HepG2 (cell line): ENCODE measurements at regions not wholly inside any gene's neighbourhood (a gene's known extent, or its start where the extent isn't known, plus 50 kb on each side); places are given as distances from the start of the nearest gene placed in this dataset.

Experiments used
- GATAD2A ChIP-seq: IDR thresholded peaks from 2 replicates; pipeline ENCODE4 v1.6.1; 2016
- HDAC1 ChIP-seq: sonication (generic); formaldehyde crosslinking; IDR thresholded peaks from 2 replicates; pipeline ENCODE4 v1.5.1; 2020; ENCODE audit warnings: mild to moderate bottlenecking, missing genetic modification reagents
- HNRNPLL ChIP-seq: fragments of 200-400 bp; formaldehyde crosslinking; IDR thresholded peaks from 2 replicates; pipeline ENCODE4 v1.6.1; 2017; ENCODE audit warnings: mild to moderate bottlenecking, low read depth, low read length; ENCODE audit not compliant: poor library complexity, severe bottlenecking
- SAP130 ChIP-seq: IDR thresholded peaks from 2 replicates; pipeline ENCODE4 v1.6.1; 2016; ENCODE audit warnings: low read depth
- TBL1XR1 ChIP-seq: fragments of 150-350 bp; IDR thresholded peaks from 2 replicates; pipeline ENCODE4 v1.6.1; 2014; ENCODE audit warnings: borderline replicate concordance, low read length; ENCODE audit not compliant: partially characterized antibody
- ZFP41 ChIP-seq: sonication (generic); formaldehyde crosslinking; IDR thresholded peaks from 2 replicates; pipeline ENCODE4 v1.4.0; 2020; ENCODE audit warnings: mild to moderate bottlenecking, missing genetic modification reagents, borderline replicate concordance
- ZNF121 ChIP-seq: sonication (generic); formaldehyde crosslinking; IDR thresholded peaks from 2 replicates; pipeline ENCODE4 v1.5.0; 2020; ENCODE audit warnings: mild to moderate bottlenecking, missing genetic modification reagents
- ZNF451 ChIP-seq: sonication (generic); formaldehyde crosslinking; IDR thresholded peaks from 2 replicates; pipeline ENCODE4 v1.5.0; 2020; ENCODE audit warnings: mild to moderate bottlenecking, missing genetic modification reagents
- ZNF543 ChIP-seq: sonication (generic); formaldehyde crosslinking; IDR thresholded peaks from 2 replicates; pipeline ENCODE4 v1.4.0; 2020; ENCODE audit warnings: mild to moderate bottlenecking, missing genetic modification reagents
- ZNF720 ChIP-seq: sonication (generic); formaldehyde crosslinking; IDR thresholded peaks from 2 replicates; pipeline ENCODE4 v1.4.0; 2020; ENCODE audit warnings: missing genetic modification reagents
- ZNF724P ChIP-seq: sonication (generic); formaldehyde crosslinking; IDR thresholded peaks from 2 replicates; pipeline ENCODE4 v1.8.0; 2022; ENCODE audit warnings: missing genetic modification reagents, borderline replicate concordance
- TF ChIP-seq, protein P1 (sequence below): sonication (generic); formaldehyde crosslinking; IDR thresholded peaks from 2 replicates; pipeline ENCODE4 v1.8.1; 2022; ENCODE audit warnings: mild to moderate bottlenecking, missing genetic modification reagents
- TF ChIP-seq, protein P2 (sequence below): sonication (generic); formaldehyde crosslinking; IDR thresholded peaks from 2 replicates; pipeline ENCODE4 v1.4.0; 2020; ENCODE audit warnings: missing genetic modification reagents, mild to moderate bottlenecking, borderline replicate concordance
- TF ChIP-seq, protein P3 (sequence below): sonication (generic); formaldehyde crosslinking; IDR thresholded peaks from 2 replicates; pipeline ENCODE4 v1.8.0; 2023; ENCODE audit warnings: mild to moderate bottlenecking, missing genetic modification reagents
- TF ChIP-seq, protein P4 (sequence below): sonication (generic); formaldehyde crosslinking; IDR thresholded peaks from 2 replicates; pipeline ENCODE4 v1.4.0; 2020; ENCODE audit warnings: mild to moderate bottlenecking, missing genetic modification reagents
- TF ChIP-seq, protein P5 (sequence below), 2 experiments: fragments of 450-650 bp in 1 of 2; sonication (generic) in 1 of 2; formaldehyde crosslinking; IDR thresholded peaks; 2 replicates each; pipeline versions ENCODE4 v1.5.0 to v1.8.0; 2020 to 2022; ENCODE audit warnings: mild to moderate bottlenecking in 1 of 2, missing genetic modification reagents in 1 of 2
- TF ChIP-seq, protein P6 (sequence below): sonication (generic); formaldehyde crosslinking; IDR thresholded peaks from 2 replicates; pipeline ENCODE4 v1.5.1; 2020; ENCODE audit warnings: mild to moderate bottlenecking, missing genetic modification reagents, moderate library complexity

DNA sequence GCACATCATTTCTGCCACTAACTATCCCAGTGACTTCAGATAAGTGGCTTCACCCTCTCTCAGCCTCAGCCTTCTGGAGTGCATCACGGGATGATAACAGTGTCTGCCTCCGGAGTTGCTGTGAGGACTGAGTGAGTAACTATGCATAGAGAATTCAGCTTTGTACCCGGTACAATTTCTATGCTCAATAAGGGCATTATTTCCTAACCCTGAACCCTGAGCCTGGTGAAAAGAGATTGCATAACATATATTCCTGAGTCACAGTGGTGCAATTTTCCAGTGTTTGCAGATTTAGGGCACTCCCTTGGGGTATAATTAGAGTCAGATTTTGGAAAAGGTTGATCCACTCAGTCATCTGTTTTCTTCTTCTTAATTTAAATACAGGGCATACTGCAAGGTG is 181.1 kb downstream of the PTPN11 start (continued):
- TF ChIP-seq SAP130 = peak; percentile 47
- TF ChIP-seq, protein P1, sequence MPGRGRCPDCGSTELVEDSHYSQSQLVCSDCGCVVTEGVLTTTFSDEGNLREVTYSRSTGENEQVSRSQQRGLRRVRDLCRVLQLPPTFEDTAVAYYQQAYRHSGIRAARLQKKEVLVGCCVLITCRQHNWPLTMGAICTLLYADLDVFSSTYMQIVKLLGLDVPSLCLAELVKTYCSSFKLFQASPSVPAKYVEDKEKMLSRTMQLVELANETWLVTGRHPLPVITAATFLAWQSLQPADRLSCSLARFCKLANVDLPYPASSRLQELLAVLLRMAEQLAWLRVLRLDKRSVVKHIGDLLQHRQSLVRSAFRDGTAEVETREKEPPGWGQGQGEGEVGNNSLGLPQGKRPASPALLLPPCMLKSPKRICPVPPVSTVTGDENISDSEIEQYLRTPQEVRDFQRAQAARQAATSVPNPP = no peak
- no peak for TF ChIP-seq HNRNPLL
- TF ChIP-seq ZNF451 (CRISPR knock-in tag) = no peak
- TF ChIP-seq, protein P2, sequence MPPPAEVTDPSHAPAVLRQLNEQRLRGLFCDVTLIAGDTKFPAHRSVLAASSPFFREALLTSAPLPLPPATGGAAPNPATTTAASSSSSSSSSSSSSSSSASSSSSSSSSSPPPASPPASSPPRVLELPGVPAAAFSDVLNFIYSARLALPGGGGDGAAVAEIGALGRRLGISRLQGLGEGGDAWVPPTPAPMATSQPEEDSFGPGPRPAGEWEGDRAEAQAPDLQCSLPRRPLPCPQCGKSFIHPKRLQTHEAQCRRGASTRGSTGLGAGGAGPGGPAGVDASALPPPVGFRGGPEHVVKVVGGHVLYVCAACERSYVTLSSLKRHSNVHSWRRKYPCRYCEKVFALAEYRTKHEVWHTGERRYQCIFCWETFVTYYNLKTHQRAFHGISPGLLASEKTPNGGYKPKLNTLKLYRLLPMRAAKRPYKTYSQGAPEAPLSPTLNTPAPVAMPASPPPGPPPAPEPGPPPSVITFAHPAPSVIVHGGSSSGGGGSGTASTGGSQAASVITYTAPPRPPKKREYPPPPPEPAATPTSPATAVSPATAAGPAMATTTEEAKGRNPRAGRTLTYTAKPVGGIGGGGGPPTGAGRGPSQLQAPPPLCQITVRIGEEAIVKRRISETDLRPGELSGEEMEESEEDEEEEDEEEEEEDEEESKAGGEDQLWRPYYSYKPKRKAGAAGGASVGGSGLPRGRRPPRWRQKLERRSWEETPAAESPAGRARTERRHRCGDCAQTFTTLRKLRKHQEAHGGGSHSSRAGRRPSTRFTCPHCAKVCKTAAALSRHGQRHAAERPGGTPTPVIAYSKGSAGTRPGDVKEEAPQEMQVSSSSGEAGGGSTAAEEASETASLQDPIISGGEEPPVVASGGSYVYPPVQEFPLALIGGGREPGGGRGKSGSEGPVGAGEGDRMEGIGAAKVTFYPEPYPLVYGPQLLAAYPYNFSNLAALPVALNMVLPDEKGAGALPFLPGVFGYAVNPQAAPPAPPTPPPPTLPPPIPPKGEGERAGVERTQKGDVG = no peak
- TF ChIP-seq, protein P3, sequence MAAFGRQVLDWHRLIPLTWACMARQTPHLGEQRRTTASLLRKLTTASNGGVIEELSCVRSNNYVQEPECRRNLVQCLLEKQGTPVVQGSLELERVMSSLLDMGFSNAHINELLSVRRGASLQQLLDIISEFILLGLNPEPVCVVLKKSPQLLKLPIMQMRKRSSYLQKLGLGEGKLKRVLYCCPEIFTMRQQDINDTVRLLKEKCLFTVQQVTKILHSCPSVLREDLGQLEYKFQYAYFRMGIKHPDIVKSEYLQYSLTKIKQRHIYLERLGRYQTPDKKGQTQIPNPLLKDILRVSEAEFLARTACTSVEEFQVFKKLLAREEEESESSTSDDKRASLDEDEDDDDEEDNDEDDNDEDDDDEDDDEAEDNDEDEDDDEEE = no peak
- TF ChIP-seq, protein P4, sequence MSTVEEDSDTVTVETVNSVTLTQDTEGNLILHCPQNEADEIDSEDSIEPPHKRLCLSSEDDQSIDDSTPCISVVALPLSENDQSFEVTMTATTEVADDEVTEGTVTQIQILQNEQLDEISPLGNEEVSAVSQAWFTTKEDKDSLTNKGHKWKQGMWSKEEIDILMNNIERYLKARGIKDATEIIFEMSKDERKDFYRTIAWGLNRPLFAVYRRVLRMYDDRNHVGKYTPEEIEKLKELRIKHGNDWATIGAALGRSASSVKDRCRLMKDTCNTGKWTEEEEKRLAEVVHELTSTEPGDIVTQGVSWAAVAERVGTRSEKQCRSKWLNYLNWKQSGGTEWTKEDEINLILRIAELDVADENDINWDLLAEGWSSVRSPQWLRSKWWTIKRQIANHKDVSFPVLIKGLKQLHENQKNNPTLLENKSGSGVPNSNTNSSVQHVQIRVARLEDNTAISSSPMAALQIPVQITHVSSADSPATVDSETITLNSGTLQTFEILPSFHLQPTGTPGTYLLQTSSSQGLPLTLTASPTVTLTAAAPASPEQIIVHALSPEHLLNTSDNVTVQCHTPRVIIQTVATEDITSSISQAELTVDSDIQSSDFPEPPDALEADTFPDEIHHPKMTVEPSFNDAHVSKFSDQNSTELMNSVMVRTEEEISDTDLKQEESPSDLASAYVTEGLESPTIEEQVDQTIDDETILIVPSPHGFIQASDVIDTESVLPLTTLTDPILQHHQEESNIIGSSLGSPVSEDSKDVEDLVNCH (CRISPR knock-in tag) = no peak
- no peak for TF ChIP-seq ZNF121 (CRISPR knock-in tag)
- TF ChIP-seq ZNF543 (CRISPR knock-in tag) = no peak
- TF ChIP-seq, protein P5, sequence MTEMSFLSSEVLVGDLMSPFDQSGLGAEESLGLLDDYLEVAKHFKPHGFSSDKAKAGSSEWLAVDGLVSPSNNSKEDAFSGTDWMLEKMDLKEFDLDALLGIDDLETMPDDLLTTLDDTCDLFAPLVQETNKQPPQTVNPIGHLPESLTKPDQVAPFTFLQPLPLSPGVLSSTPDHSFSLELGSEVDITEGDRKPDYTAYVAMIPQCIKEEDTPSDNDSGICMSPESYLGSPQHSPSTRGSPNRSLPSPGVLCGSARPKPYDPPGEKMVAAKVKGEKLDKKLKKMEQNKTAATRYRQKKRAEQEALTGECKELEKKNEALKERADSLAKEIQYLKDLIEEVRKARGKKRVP (CRISPR knock-in tag; IDR thresholded peaks at IDR 0.05) = peak in 1 of 2 experiments; percentile 85; a peak in 2 of 4 replicates
- TF ChIP-seq ZFP41 = no peak
- TF ChIP-seq HDAC1 (CRISPR knock-in tag) = no peak
- peak; percentile 84 for TF ChIP-seq GATAD2A (CRISPR knock-in tag)
- TF ChIP-seq ZNF720 (CRISPR knock-in tag) = no peak
- TF ChIP-seq TBL1XR1 = peak; percentile 38
- TF ChIP-seq ZNF724P = no peak
- TF ChIP-seq, protein P6, sequence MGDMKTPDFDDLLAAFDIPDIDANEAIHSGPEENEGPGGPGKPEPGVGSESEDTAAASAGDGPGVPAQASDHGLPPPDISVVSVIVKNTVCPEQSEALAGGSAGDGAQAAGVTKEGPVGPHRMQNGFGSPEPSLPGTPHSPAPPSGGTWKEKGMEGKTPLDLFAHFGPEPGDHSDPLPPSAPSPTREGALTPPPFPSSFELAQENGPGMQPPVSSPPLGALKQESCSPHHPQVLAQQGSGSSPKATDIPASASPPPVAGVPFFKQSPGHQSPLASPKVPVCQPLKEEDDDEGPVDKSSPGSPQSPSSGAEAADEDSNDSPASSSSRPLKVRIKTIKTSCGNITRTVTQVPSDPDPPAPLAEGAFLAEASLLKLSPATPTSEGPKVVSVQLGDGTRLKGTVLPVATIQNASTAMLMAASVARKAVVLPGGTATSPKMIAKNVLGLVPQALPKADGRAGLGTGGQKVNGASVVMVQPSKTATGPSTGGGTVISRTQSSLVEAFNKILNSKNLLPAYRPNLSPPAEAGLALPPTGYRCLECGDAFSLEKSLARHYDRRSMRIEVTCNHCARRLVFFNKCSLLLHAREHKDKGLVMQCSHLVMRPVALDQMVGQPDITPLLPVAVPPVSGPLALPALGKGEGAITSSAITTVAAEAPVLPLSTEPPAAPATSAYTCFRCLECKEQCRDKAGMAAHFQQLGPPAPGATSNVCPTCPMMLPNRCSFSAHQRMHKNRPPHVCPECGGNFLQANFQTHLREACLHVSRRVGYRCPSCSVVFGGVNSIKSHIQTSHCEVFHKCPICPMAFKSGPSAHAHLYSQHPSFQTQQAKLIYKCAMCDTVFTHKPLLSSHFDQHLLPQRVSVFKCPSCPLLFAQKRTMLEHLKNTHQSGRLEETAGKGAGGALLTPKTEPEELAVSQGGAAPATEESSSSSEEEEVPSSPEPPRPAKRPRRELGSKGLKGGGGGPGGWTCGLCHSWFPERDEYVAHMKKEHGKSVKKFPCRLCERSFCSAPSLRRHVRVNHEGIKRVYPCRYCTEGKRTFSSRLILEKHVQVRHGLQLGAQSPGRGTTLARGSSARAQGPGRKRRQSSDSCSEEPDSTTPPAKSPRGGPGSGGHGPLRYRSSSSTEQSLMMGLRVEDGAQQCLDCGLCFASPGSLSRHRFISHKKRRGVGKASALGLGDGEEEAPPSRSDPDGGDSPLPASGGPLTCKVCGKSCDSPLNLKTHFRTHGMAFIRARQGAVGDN (CRISPR knock-in tag) = no peak
